ENCODE measurements at regions not wholly inside any gene's neighbourhood (a gene's known extent, or its start where the extent isn't known, plus 50 kb on each side); places are given as distances from the start of the nearest gene placed in this dataset.

GRCh38 chr15:70281261-70281810 lies 183.6 kb upstream of the TLE3 start (continued):
- TF ChIP-seq TAF1 (IDR thresholded peaks at IDR 0.05; ENCODE audit: low read depth, low read length) (no peak), HDAC2 (IDR thresholded peaks at IDR 0.05; ENCODE audit: borderline replicate concordance in 1 of 2, low read depth in 2 of 2, low read length in 2 of 2) (no peak), CHD1 (IDR thresholded peaks at IDR 0.05; ENCODE audit: low read depth, low read length) (no peak)

Measured in H1 (cell line).